WTC11 (cell line): ENCODE measurements at regions not wholly inside any gene's neighbourhood (a gene's known extent, or its start where the extent isn't known, plus 50 kb on each side); places are given as distances from the start of the nearest gene placed in this dataset.

ENCODE experiments used
- ATAC-seq: fragments of 200-7000 bp; cut with Tn5 transposase; 2 replicates; pipeline ENCODE4 v1.10.0; 2021; ENCODE audit warnings: mild to moderate bottlenecking, moderate library complexity
- CTCF ChIA-PET: fragments of 300-600 bp; sonication (Branson Sonifier 250); formaldehyde crosslinking; loops from one replicate; lab custom pipeline; 2021; ENCODE audit warnings: antibody characterized with exemption; lab: Charles Lee
- POLR2A ChIA-PET: fragments of 350-600 bp; sonication (Branson Sonifier 250); formaldehyde crosslinking; loops from one replicate; lab custom pipeline; 2021; ENCODE audit warnings: antibody characterized with exemption; lab: Charles Lee
- DNase-seq: peaks from one replicate; pipeline ENCODE4 v3.0.0; 2021; ENCODE audit warnings: low spot score
- H3K27ac Mint-ChIP-seq: 2 replicates; pipeline ENCODE4 v1.8.0; 2021; ENCODE audit warnings: mixed read lengths
- H3K27me3 Mint-ChIP-seq: 2 replicates; pipeline ENCODE4 v1.8.0; 2021; ENCODE audit warnings: low read depth, mild to moderate bottlenecking, moderate library complexity, mixed read lengths
- H3K36me3 Mint-ChIP-seq: 2 replicates; pipeline ENCODE4 v1.8.0; 2021; ENCODE audit warnings: mixed read lengths
- H3K4me1 Mint-ChIP-seq: 2 replicates; pipeline ENCODE4 v1.8.0; 2022; ENCODE audit warnings: mixed read lengths
- H3K4me3 Mint-ChIP-seq: 2 replicates; pipeline ENCODE4 v1.8.0; 2021; ENCODE audit warnings: mild to moderate bottlenecking, moderate library complexity, mixed read lengths
- H3K9me3 Mint-ChIP-seq: 2 replicates; pipeline ENCODE4 v1.8.0; 2021; ENCODE audit warnings: mixed read lengths
- ATF1 ChIP-seq: sonication (generic); formaldehyde crosslinking; IDR thresholded peaks from 2 replicates; pipeline ENCODE4 v1.8.1; 2023; ENCODE audit warnings: mild to moderate bottlenecking, moderate library complexity, missing genetic modification reagents
- CREM ChIP-seq: sonication (generic); formaldehyde crosslinking; IDR thresholded peaks from 2 replicates; pipeline ENCODE4 v1.8.1; 2022; ENCODE audit warnings: mild to moderate bottlenecking, missing genetic modification reagents, moderate library complexity
- EMX1 ChIP-seq: fragments of 250-450 bp; sonication (Bioruptor Pico); IDR thresholded peaks from 2 replicates; pipeline ENCODE4 v1.8.0; 2021; ENCODE audit warnings: mild to moderate bottlenecking
- JUN ChIP-seq: sonication (generic); formaldehyde crosslinking; IDR thresholded peaks from 2 replicates; pipeline ENCODE4 v1.8.0; 2023; ENCODE audit warnings: mild to moderate bottlenecking, missing genetic modification reagents
- KAT7 ChIP-seq: sonication (generic); formaldehyde crosslinking; IDR thresholded peaks from 2 replicates; pipeline ENCODE4 v1.8.1; 2023; ENCODE audit warnings: missing genetic modification reagents, mild to moderate bottlenecking, borderline replicate concordance
- MYBL2 ChIP-seq: sonication (generic); formaldehyde crosslinking; IDR thresholded peaks from 2 replicates; pipeline ENCODE4 v1.8.1; 2023; ENCODE audit warnings: mild to moderate bottlenecking, moderate library complexity, missing genetic modification reagents
- NFATC4 ChIP-seq: fragments of 250-450 bp; sonication (Bioruptor Pico); IDR thresholded peaks from 2 replicates; pipeline ENCODE4 v1.9.0; 2021; ENCODE audit warnings: mild to moderate bottlenecking
- RORB ChIP-seq: fragments of 250-450 bp; sonication (Bioruptor Pico); IDR thresholded peaks from 2 replicates; pipeline ENCODE4 v1.9.0; 2021; ENCODE audit warnings: mild to moderate bottlenecking
- TEAD4 ChIP-seq: sonication (generic); formaldehyde crosslinking; IDR thresholded peaks from 2 replicates; pipeline ENCODE4 v1.8.0; 2022; ENCODE audit warnings: mild to moderate bottlenecking, missing genetic modification reagents
- ZBTB21 ChIP-seq: sonication (generic); formaldehyde crosslinking; IDR thresholded peaks from 2 replicates; pipeline ENCODE4 v1.8.1; 2023; ENCODE audit warnings: mild to moderate bottlenecking, missing genetic modification reagents, borderline replicate concordance
- TF ChIP-seq, protein P1 (sequence below): sonication (generic); formaldehyde crosslinking; conservative IDR thresholded peaks from 2 replicates; pipeline ENCODE4 v1.8.1; 2023; ENCODE audit warnings: mild to moderate bottlenecking, low read depth, missing genetic modification reagents, moderate library complexity
- TF ChIP-seq, protein P2 (sequence below): sonication (generic); formaldehyde crosslinking; IDR thresholded peaks from 2 replicates; pipeline ENCODE4 v1.8.1; 2023; ENCODE audit warnings: mild to moderate bottlenecking, missing genetic modification reagents
- TF ChIP-seq, protein P3 (sequence below): fragments of 250-450 bp; sonication (Bioruptor Pico); IDR thresholded peaks from 2 replicates; pipeline ENCODE4 v1.9.0; 2021; ENCODE audit warnings: mild to moderate bottlenecking
- TF ChIP-seq, protein P4 (sequence below): sonication (generic); formaldehyde crosslinking; IDR thresholded peaks from 2 replicates; pipeline ENCODE4 v1.8.1; 2022; ENCODE audit warnings: mild to moderate bottlenecking, missing genetic modification reagents, moderate library complexity, borderline replicate concordance
- TF ChIP-seq, protein P5 (sequence below): sonication (generic); formaldehyde crosslinking; IDR thresholded peaks from 2 replicates; pipeline ENCODE4 v1.8.0; 2023; ENCODE audit warnings: missing genetic modification reagents, mild to moderate bottlenecking, borderline replicate concordance
- TF ChIP-seq, protein P6 (sequence below): sonication (generic); formaldehyde crosslinking; IDR thresholded peaks from 2 replicates; pipeline ENCODE4 v1.8.1; 2022; ENCODE audit warnings: missing genetic modification reagents, borderline replicate concordance

DNA sequence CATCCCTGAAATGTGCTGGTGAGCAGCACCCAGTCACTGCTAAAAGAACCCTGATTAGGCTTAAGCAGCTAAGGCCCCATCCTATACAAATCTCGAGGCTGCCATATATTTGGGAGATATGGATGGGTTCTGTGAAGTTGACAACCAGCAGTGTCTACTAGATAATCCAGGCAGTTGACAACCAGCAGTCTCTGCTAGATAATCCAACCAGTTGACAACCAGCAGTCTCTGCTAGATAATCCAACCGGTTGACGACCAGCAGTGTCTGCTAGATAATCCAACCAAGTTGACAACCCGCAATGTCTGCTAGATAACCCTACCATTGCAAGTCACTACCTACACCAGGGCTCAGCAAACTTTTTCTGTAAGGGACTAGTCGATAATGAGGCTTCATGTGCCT is 58.3 kb upstream of the KDM7A start (continued):
- TF ChIP-seq MYBL2 (no peak), CREM (CRISPR knock-in tag) (no peak)
- TF ChIP-seq, all 79 proteins: peak for 0

DNA sequence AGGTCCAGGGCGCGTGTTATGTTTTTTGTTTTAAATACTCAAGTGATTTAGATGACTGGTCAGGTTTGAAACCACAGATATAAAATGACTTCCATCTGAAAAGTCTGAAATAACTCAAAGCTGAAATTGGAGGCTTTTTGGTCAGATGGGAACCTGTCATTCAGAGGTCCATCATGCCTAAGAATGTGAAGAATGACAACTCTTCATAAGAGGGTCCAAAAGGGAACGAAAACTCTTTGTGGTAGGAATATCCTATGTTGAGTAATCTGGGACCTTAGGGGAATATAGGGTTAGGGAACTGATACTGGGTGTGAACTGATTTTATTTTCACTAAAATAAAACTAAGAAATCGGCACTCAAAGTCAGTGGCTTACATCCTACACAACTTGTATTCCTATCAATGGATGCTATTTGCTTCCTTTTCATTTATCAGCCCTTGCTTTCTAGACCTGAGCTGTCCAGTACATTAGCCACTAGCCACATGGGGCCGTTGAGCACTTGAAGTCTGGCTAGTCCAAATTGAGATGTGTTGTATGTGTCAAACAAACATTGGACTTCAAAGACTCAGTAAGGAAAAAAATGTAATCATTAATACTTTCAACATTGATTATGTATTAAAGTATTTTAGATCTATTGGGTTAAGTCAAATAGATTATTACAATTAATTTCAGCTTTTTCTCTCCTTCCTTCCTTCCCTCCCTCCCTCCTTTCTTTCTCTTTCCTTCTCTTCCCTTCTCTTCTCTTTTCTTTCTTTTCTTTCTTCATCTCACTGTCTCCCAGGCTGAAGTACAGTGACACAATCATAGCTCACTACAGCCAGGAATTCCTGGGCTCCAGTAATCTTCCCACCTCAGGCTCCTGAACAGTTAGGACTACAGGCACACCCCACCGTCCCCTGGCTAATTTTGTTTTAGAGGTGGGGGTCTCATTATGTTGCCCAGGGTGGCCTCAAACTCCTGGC is 56.5 kb upstream of the KDM7A start:
- ChIA-PET CTCF (no interaction called here), POLR2A (no interaction called here)
- Mint-ChIP-seq H3K4me3 (no peak overlapping the region; the same call in 1 of the 2 replicates), H3K9me3 (no peaks in the 10 kb centered on the region), H3K27ac (no peak overlapping the region; the same call in 1 of the 2 replicates), H3K36me3 (no peaks in the 10 kb centered on the region), H3K27me3 (peaks cover 6% of the 10 kb centered on the region; the same call in 1 of the 2 replicates), H3K4me1 (peaks cover 21% of the 10 kb centered on the region)
- TF ChIP-seq, protein P1, sequence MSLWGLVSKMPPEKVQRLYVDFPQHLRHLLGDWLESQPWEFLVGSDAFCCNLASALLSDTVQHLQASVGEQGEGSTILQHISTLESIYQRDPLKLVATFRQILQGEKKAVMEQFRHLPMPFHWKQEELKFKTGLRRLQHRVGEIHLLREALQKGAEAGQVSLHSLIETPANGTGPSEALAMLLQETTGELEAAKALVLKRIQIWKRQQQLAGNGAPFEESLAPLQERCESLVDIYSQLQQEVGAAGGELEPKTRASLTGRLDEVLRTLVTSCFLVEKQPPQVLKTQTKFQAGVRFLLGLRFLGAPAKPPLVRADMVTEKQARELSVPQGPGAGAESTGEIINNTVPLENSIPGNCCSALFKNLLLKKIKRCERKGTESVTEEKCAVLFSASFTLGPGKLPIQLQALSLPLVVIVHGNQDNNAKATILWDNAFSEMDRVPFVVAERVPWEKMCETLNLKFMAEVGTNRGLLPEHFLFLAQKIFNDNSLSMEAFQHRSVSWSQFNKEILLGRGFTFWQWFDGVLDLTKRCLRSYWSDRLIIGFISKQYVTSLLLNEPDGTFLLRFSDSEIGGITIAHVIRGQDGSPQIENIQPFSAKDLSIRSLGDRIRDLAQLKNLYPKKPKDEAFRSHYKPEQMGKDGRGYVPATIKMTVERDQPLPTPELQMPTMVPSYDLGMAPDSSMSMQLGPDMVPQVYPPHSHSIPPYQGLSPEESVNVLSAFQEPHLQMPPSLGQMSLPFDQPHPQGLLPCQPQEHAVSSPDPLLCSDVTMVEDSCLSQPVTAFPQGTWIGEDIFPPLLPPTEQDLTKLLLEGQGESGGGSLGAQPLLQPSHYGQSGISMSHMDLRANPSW = no peak
- TF ChIP-seq, protein P2, sequence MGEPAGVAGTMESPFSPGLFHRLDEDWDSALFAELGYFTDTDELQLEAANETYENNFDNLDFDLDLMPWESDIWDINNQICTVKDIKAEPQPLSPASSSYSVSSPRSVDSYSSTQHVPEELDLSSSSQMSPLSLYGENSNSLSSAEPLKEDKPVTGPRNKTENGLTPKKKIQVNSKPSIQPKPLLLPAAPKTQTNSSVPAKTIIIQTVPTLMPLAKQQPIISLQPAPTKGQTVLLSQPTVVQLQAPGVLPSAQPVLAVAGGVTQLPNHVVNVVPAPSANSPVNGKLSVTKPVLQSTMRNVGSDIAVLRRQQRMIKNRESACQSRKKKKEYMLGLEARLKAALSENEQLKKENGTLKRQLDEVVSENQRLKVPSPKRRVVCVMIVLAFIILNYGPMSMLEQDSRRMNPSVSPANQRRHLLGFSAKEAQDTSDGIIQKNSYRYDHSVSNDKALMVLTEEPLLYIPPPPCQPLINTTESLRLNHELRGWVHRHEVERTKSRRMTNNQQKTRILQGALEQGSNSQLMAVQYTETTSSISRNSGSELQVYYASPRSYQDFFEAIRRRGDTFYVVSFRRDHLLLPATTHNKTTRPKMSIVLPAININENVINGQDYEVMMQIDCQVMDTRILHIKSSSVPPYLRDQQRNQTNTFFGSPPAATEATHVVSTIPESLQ = no peak
- TF ChIP-seq, protein P3, sequence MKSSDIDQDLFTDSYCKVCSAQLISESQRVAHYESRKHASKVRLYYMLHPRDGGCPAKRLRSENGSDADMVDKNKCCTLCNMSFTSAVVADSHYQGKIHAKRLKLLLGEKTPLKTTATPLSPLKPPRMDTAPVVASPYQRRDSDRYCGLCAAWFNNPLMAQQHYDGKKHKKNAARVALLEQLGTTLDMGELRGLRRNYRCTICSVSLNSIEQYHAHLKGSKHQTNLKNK (CRISPR knock-in tag) = no peak
- TF ChIP-seq, protein P4, sequence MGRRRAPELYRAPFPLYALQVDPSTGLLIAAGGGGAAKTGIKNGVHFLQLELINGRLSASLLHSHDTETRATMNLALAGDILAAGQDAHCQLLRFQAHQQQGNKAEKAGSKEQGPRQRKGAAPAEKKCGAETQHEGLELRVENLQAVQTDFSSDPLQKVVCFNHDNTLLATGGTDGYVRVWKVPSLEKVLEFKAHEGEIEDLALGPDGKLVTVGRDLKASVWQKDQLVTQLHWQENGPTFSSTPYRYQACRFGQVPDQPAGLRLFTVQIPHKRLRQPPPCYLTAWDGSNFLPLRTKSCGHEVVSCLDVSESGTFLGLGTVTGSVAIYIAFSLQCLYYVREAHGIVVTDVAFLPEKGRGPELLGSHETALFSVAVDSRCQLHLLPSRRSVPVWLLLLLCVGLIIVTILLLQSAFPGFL (CRISPR knock-in tag) = no peak
- TF ChIP-seq, protein P5, sequence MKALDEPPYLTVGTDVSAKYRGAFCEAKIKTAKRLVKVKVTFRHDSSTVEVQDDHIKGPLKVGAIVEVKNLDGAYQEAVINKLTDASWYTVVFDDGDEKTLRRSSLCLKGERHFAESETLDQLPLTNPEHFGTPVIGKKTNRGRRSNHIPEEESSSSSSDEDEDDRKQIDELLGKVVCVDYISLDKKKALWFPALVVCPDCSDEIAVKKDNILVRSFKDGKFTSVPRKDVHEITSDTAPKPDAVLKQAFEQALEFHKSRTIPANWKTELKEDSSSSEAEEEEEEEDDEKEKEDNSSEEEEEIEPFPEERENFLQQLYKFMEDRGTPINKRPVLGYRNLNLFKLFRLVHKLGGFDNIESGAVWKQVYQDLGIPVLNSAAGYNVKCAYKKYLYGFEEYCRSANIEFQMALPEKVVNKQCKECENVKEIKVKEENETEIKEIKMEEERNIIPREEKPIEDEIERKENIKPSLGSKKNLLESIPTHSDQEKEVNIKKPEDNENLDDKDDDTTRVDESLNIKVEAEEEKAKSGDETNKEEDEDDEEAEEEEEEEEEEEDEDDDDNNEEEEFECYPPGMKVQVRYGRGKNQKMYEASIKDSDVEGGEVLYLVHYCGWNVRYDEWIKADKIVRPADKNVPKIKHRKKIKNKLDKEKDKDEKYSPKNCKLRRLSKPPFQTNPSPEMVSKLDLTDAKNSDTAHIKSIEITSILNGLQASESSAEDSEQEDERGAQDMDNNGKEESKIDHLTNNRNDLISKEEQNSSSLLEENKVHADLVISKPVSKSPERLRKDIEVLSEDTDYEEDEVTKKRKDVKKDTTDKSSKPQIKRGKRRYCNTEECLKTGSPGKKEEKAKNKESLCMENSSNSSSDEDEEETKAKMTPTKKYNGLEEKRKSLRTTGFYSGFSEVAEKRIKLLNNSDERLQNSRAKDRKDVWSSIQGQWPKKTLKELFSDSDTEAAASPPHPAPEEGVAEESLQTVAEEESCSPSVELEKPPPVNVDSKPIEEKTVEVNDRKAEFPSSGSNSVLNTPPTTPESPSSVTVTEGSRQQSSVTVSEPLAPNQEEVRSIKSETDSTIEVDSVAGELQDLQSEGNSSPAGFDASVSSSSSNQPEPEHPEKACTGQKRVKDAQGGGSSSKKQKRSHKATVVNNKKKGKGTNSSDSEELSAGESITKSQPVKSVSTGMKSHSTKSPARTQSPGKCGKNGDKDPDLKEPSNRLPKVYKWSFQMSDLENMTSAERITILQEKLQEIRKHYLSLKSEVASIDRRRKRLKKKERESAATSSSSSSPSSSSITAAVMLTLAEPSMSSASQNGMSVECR (CRISPR knock-in tag) = no peak
- no peak for TF ChIP-seq EMX1 (CRISPR knock-in tag)
- no peak for TF ChIP-seq ZBTB21 (CRISPR knock-in tag)
- no peak for TF ChIP-seq TEAD4 (CRISPR knock-in tag)
- TF ChIP-seq NFATC4 = no peak
- TF ChIP-seq, protein P6, sequence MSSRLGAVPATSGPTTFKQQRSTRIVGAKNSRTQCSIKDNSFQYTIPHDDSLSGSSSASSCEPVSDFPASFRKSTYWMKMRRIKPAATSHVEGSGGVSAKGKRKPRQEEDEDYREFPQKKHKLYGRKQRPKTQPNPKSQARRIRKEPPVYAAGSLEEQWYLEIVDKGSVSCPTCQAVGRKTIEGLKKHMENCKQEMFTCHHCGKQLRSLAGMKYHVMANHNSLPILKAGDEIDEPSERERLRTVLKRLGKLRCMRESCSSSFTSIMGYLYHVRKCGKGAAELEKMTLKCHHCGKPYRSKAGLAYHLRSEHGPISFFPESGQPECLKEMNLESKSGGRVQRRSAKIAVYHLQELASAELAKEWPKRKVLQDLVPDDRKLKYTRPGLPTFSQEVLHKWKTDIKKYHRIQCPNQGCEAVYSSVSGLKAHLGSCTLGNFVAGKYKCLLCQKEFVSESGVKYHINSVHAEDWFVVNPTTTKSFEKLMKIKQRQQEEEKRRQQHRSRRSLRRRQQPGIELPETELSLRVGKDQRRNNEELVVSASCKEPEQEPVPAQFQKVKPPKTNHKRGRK (CRISPR knock-in tag) = no peak
- TF ChIP-seq RORB (CRISPR knock-in tag) = no peak
- no peak for TF ChIP-seq KAT7 (CRISPR knock-in tag)
- TF ChIP-seq JUN (CRISPR knock-in tag) = no peak
- no peak for TF ChIP-seq ATF1 (CRISPR knock-in tag)
- ATAC-seq (no peak), DNase-seq (no peak)
